Vagina (tissue), 2 donors: ENCODE measurements at regions not wholly inside any gene's neighbourhood (a gene's known extent, or its start where the extent isn't known, plus 50 kb on each side); places are given as distances from the start of the nearest gene placed in this dataset.

Experiments used
- POLR2A ChIP-seq, 2 donors: fragments of 450-650 bp; IDR thresholded peaks; one replicate each; pipeline ENCODE4 v1.6.1; 2017; ENCODE audit warnings: antibody characterized with exemption in 2 of 2, mild to moderate bottlenecking in 2 of 2, moderate library complexity in 2 of 2
- POLR2AphosphoS5 ChIP-seq, 2 donors: sonication (generic); formaldehyde crosslinking; IDR thresholded peaks; one replicate each; pipeline ENCODE4 v1.9.0; 2017; ENCODE audit warnings: antibody characterized with exemption in 2 of 2, mild to moderate bottlenecking in 2 of 2, low read depth in 1 of 2; ENCODE audit not compliant: insufficient read depth in 1 of 2
- TF ChIP-seq, protein P1 (sequence below), 3 experiments: fragments of 450-650 bp in 2 of 3; fragments of 200-600 bp in 1 of 3; sonication (generic) in 1 of 3; IDR thresholded peaks; one replicate each; pipeline ENCODE4 v1.5.1; 2017 to 2019; ENCODE audit warnings: antibody characterized with exemption in 3 of 3, mild to moderate bottlenecking in 2 of 3, moderate library complexity in 2 of 3

DNA sequence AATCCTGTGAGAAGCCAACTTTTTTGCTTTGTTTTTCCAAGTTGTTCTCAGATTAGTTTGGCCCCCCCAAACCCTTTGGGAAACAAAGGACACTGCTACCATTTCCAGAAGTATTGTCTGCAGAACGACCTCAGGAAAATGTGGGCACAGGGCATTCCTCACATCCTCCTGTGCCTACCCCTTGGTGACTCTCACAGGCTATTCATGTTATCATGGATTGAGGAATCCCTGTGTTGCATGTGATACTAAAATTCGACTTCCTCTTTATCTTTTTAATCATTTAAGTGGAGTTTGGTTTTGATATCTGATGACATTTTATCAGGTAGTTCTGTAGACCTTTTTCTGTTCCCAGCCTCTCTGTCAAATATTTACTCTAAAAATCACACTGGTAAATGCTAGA is 184.5 kb downstream of the FASLG start:
- TF ChIP-seq, protein P1, sequence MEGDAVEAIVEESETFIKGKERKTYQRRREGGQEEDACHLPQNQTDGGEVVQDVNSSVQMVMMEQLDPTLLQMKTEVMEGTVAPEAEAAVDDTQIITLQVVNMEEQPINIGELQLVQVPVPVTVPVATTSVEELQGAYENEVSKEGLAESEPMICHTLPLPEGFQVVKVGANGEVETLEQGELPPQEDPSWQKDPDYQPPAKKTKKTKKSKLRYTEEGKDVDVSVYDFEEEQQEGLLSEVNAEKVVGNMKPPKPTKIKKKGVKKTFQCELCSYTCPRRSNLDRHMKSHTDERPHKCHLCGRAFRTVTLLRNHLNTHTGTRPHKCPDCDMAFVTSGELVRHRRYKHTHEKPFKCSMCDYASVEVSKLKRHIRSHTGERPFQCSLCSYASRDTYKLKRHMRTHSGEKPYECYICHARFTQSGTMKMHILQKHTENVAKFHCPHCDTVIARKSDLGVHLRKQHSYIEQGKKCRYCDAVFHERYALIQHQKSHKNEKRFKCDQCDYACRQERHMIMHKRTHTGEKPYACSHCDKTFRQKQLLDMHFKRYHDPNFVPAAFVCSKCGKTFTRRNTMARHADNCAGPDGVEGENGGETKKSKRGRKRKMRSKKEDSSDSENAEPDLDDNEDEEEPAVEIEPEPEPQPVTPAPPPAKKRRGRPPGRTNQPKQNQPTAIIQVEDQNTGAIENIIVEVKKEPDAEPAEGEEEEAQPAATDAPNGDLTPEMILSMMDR (IDR thresholded peaks at IDR 0.05), result no peak
- TF ChIP-seq POLR2A (IDR thresholded peaks at IDR 0.05), result no peak
- TF ChIP-seq POLR2AphosphoS5 (IDR thresholded peaks at IDR 0.05; ENCODE audit: insufficient read depth in 1 of 2, low read depth in 1 of 2), result no peak
